ENCODE measurements at regions not wholly inside any gene's neighbourhood (a gene's known extent, or its start where the extent isn't known, plus 50 kb on each side); places are given as distances from the start of the nearest gene placed in this dataset.

- H3K4me3 Mint-ChIP-seq: no peak overlapping the region
- H3K9me3 Mint-ChIP-seq: peaks cover 2% of the 10 kb centered on the region
- no peaks in the 10 kb centered on the region for H3K36me3 Mint-ChIP-seq
- peaks cover 62% of the 10 kb centered on the region for H3K27me3 Mint-ChIP-seq
- no peaks in the 10 kb centered on the region for H3K4me1 Mint-ChIP-seq
- no peak for ATAC-seq
- no peak overlapping the region for H3K27ac Mint-ChIP-seq
Measured at GRCh38 chr7:32428546-32428945, 61.6 kb downstream of the LSM5 start.

- no peak for ATAC-seq
- Mint-ChIP-seq H3K9me3 (peaks cover 2% of the 10 kb centered on the region), H3K27ac (no peak overlapping the region), H3K36me3 (no peaks in the 10 kb centered on the region), H3K4me3 (no peak overlapping the region), H3K4me1 (no peaks in the 10 kb centered on the region), H3K27me3 (peaks cover 55% of the 10 kb centered on the region)
Measured at GRCh38 chr7:32427769-32428291, 62.4 kb downstream of the LSM5 start.

GRCh38 chr7:32416846-32417245 lies 73.3 kb downstream of the LSM5 start:
- Mint-ChIP-seq H3K36me3 (no peaks in the 10 kb centered on the region), H3K27me3 (no peaks in the 10 kb centered on the region), H3K4me1 (no peaks in the 10 kb centered on the region), H3K27ac (no peak overlapping the region), H3K4me3 (no peak overlapping the region), H3K9me3 (no peaks in the 10 kb centered on the region)
- no peak for ATAC-seq

- Mint-ChIP-seq H3K4me3 (no peak overlapping the region), H3K4me1 (no peaks in the 10 kb centered on the region), H3K9me3 (no peaks in the 10 kb centered on the region), H3K27me3 (no peaks in the 10 kb centered on the region), H3K36me3 (no peaks in the 10 kb centered on the region), H3K27ac (no peak overlapping the region)
- no peak for ATAC-seq
Measured at GRCh38 chr7:32415936-32416335, 74.2 kb downstream of the LSM5 start.

GRCh38 chr7:32415519-32415918 lies 74.7 kb downstream of the LSM5 start:
- no peaks in the 10 kb centered on the region for H3K4me1 Mint-ChIP-seq

GRCh38 chr7:32412471-32412870 lies 77.7 kb downstream of the LSM5 start:
- ATAC-seq: no peak

More at GRCh38 chr7:32415519-32415918, 74.7 kb downstream of the LSM5 start:
- ATAC-seq: no peak
- H3K9me3 Mint-ChIP-seq: no peaks in the 10 kb centered on the region
- H3K27me3 Mint-ChIP-seq: no peaks in the 10 kb centered on the region
- H3K4me3 Mint-ChIP-seq: no peak overlapping the region
- H3K27ac Mint-ChIP-seq: no peak overlapping the region
- no peaks in the 10 kb centered on the region for H3K36me3 Mint-ChIP-seq

GRCh38 chr7:32410545-32410944 lies 79.6 kb downstream of the LSM5 start:
- no peaks in the 10 kb centered on the region for H3K9me3 Mint-ChIP-seq
- no peak overlapping the region for H3K4me3 Mint-ChIP-seq
- H3K27me3 Mint-ChIP-seq: peaks cover 15% of the 10 kb centered on the region
- no peak overlapping the region for H3K27ac Mint-ChIP-seq
- no peak for ATAC-seq
- H3K4me1 Mint-ChIP-seq: no peaks in the 10 kb centered on the region
- no peaks in the 10 kb centered on the region for H3K36me3 Mint-ChIP-seq

More at GRCh38 chr7:32412471-32412870, 77.7 kb downstream of the LSM5 start:
- H3K36me3 Mint-ChIP-seq: no peaks in the 10 kb centered on the region
- H3K4me3 Mint-ChIP-seq: no peak overlapping the region
- no peak overlapping the region for H3K27ac Mint-ChIP-seq
- H3K4me1 Mint-ChIP-seq: no peaks in the 10 kb centered on the region
- H3K27me3 Mint-ChIP-seq: peaks cover 9% of the 10 kb centered on the region
- H3K9me3 Mint-ChIP-seq: no peaks in the 10 kb centered on the region

- no peak overlapping the region for H3K4me3 Mint-ChIP-seq
- no peaks in the 10 kb centered on the region for H3K4me1 Mint-ChIP-seq
- H3K9me3 Mint-ChIP-seq: no peaks in the 10 kb centered on the region
- no peaks in the 10 kb centered on the region for H3K36me3 Mint-ChIP-seq
- no peak for ATAC-seq
- H3K27me3 Mint-ChIP-seq: peaks cover 15% of the 10 kb centered on the region
- H3K27ac Mint-ChIP-seq: no peak overlapping the region
Measured at GRCh38 chr7:32406386-32406785, 83.8 kb downstream of the LSM5 start.

- H3K4me3 Mint-ChIP-seq: no peak overlapping the region
- peaks cover 22% of the 10 kb centered on the region for H3K27me3 Mint-ChIP-seq
- no peaks in the 10 kb centered on the region for H3K36me3 Mint-ChIP-seq
- ATAC-seq: no peak
- H3K27ac Mint-ChIP-seq: no peak overlapping the region
- H3K4me1 Mint-ChIP-seq: no peaks in the 10 kb centered on the region
- H3K9me3 Mint-ChIP-seq: no peaks in the 10 kb centered on the region
Measured at GRCh38 chr7:32403463-32404229, 86.5 kb downstream of the LSM5 start.

- Mint-ChIP-seq H3K4me1 (no peaks in the 10 kb centered on the region), H3K27ac (no peak overlapping the region), H3K36me3 (no peaks in the 10 kb centered on the region), H3K4me3 (no peak overlapping the region), H3K27me3 (peaks cover 7% of the 10 kb centered on the region), H3K9me3 (no peaks in the 10 kb centered on the region)
- ATAC-seq: no peak
Measured at GRCh38 chr7:32400676-32401075, 89.5 kb downstream of the LSM5 start.

- Mint-ChIP-seq H3K36me3 (no peaks in the 10 kb centered on the region), H3K4me1 (no peaks in the 10 kb centered on the region), H3K27me3 (peaks cover 7% of the 10 kb centered on the region), H3K4me3 (no peak overlapping the region), H3K27ac (no peak overlapping the region), H3K9me3 (no peaks in the 10 kb centered on the region)
- no peak for ATAC-seq
Measured at GRCh38 chr7:32399311-32399710, 90.9 kb downstream of the LSM5 start.

GRCh38 chr7:32395168-32395567 lies 95.0 kb downstream of the LSM5 start:
- ATAC-seq: no peak
- no peaks in the 10 kb centered on the region for H3K4me1 Mint-ChIP-seq
- H3K36me3 Mint-ChIP-seq: no peaks in the 10 kb centered on the region
- no peak overlapping the region for H3K4me3 Mint-ChIP-seq
- no peak overlapping the region for H3K27ac Mint-ChIP-seq
- no peaks in the 10 kb centered on the region for H3K27me3 Mint-ChIP-seq
- peaks cover 2% of the 10 kb centered on the region for H3K9me3 Mint-ChIP-seq

- H3K4me3 Mint-ChIP-seq: no peak overlapping the region
- H3K36me3 Mint-ChIP-seq: no peaks in the 10 kb centered on the region
- H3K27me3 Mint-ChIP-seq: no peaks in the 10 kb centered on the region
- no peaks in the 10 kb centered on the region for H3K4me1 Mint-ChIP-seq
- ATAC-seq: no peak
- no peak overlapping the region for H3K27ac Mint-ChIP-seq
- peaks cover 2% of the 10 kb centered on the region for H3K9me3 Mint-ChIP-seq
Measured at GRCh38 chr7:32393861-32394260, 96.3 kb downstream of the LSM5 start.

- Mint-ChIP-seq H3K4me3 (no peak overlapping the region), H3K27me3 (peaks cover 11% of the 10 kb centered on the region), H3K4me1 (no peaks in the 10 kb centered on the region), H3K9me3 (peaks cover 2% of the 10 kb centered on the region), H3K36me3 (no peaks in the 10 kb centered on the region), H3K27ac (no peak overlapping the region)
- ATAC-seq: no peak
Measured at GRCh38 chr7:32390210-32390609, 100.0 kb downstream of the LSM5 start.

- H3K27ac Mint-ChIP-seq: no peak overlapping the region
- peaks cover 55% of the 10 kb centered on the region for H3K27me3 Mint-ChIP-seq
- H3K9me3 Mint-ChIP-seq: peaks cover 4% of the 10 kb centered on the region
- no peaks in the 10 kb centered on the region for H3K4me1 Mint-ChIP-seq
- H3K4me3 Mint-ChIP-seq: no peak overlapping the region
- no peak for ATAC-seq
- no peaks in the 10 kb centered on the region for H3K36me3 Mint-ChIP-seq
Measured at GRCh38 chr7:32385316-32385956, 104.7 kb downstream of the LSM5 start.

- H3K36me3 Mint-ChIP-seq: no peaks in the 10 kb centered on the region
- no peak for ATAC-seq
- H3K4me3 Mint-ChIP-seq: no peak overlapping the region
- H3K27ac Mint-ChIP-seq: no peak overlapping the region
- peaks cover 49% of the 10 kb centered on the region for H3K27me3 Mint-ChIP-seq
- H3K9me3 Mint-ChIP-seq: peaks cover 7% of the 10 kb centered on the region
- no peaks in the 10 kb centered on the region for H3K4me1 Mint-ChIP-seq
Measured at GRCh38 chr7:32381024-32381601, 109.1 kb downstream of the LSM5 start.

Measured in stimulated activated memory B cell treated with anti-CD40 and anti-IgM and Interleukin-4, amounts not matched to agents 10 μg/mL and 1 μg/mL and 100 μg/mL, for 72 hours (primary cell).